D341Med (cell line): ENCODE measurements at regions not wholly inside any gene's neighbourhood (a gene's known extent, or its start where the extent isn't known, plus 50 kb on each side); places are given as distances from the start of the nearest gene placed in this dataset.
"Not testable (repeated sequence)": the region's sequence is repeated elsewhere in the genome, so short reads cannot be mapped to it uniquely, and the experiment has no call there.

Experiments
- DNase-seq: peaks from one replicate; pipeline ENCODE4 v3.0.0; 2012; ENCODE audit warnings: low spot score

DNA sequence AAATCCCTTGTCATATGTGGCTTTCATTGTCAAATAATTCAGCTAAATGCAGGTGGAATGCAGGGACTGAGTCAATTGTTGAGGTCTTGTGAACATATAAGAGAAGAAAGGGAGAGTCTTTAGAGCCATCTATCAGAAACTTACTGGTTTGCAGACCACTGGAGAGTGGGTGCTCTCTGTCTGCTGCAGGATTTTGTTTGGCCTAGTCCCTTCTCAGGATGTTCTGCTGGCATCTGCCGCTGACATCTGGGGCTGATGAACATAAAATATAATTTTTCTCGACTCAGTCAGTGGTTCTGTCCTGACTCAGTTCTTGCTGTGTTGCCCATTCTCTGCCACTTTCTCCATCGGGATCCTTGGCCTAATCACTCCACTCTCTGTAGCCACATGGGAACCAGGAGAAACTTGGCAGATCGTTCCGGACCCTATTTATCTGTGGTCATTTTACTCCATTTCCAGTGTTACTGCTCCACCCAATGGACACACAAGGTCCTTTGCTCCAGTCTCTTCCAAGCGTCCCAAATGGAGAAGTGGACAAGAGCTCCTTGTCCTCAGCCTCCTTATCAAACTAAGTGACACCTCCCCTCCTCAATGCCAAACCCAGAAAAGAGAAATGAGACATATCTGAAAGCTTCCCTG is 436.2 kb downstream of the FAT4 start:
- DNase-seq = no peak

DNA sequence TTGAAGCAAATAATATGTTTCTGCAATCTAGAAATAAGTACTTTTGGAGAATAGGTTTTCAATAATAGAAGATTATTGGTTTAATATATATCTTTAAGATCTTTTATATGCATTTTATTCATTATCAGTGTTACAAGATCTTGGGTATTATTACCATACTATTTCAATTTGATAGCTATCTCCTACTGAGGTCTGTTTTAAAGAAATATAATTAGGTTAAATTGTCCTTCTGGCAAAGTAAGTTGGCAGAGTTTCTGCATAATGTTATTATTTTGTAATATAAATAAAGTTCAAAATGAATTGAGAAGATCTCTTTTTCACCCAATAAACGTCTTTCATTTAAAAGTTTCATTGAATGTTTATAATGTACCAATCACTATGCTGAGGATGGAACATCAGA is 443.7 kb downstream of the FAT4 start:
- no peak for DNase-seq

DNA sequence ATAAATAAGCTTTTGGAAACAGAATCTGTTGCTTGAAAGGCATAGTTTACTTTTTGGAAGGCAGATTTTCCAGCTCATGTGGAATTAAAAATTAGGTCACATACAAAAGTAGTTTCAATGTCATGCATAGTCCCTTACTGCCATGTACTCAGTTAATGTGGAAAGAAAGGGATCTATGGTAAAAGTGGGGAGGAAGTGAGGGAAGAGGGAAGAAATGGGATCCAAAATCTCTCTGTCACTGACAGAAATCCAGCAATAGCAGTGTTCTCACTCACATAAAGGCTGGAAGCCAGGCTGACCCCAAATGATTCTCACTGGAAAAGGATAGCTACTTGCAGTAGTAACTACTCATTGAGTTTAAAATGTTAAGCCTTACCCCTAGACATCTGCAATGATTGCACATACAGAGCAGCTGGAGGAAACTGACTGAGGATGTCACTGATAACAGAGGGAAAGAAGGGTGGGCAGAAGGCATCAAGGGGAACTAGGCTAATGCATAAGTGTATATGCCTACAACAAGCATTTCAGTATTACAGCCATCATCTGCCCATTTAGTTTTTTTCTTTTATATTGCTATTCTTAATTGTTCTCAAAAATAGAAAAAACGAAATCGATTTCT is 445.6 kb downstream of the FAT4 start:
- no peak for DNase-seq

DNA sequence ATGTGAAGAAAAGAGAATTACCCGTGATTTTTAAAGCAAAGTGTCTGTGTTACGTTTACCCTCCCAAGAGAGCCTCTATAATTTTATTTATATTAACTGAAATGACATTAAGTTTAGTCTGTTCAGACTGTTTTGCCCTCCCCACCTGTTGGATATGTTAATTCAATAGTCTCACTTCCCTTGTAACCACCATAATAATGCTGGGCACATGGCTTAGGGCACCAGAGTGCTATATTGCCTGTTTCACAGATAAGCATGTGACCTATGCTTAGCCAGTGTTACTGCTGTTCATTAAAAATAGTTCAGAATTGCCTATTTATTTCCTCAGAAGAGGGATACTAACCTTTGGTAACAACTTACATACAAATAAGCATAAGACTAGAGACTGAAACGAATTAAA is 446.2 kb downstream of the FAT4 start:
- no peak for DNase-seq

DNA sequence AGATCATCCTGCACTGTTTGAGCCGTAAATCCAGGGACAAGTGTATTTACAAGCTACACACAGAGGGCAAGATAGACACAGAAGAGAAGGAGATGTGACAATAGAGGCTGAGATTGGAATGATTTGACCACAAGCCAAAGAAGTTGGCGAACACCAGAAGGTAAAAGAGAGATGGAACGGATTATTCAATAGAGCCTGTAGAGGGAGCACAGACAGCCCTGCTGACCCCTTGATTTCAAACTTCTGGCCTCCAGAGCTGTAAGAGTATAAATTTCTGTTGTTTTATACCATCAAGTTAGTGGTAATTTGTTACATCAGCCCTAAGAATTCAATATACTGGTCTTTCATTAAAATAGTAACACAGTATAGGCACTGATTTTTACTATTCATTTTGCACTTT is 447.8 kb downstream of the FAT4 start:
- no peak for DNase-seq

DNA sequence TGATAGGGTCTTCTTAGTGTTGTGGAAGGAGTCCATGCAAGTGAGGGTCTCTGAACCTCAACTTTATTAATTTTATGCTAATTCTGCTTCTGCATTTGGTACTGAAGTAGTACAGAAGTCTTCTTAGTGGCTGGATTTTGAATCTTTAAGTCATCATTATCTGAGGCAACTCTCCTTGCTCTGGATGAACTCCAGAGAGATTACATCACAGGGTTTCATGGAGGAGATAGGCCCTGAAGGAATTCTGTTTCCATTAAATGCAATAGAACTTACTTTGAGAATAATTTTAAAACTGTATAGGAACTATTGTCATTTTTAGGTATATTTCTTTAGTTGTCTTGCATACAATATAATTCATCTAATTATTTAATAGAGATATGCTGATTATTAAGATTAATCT is 451.2 kb downstream of the FAT4 start:
- no peak for DNase-seq

DNA sequence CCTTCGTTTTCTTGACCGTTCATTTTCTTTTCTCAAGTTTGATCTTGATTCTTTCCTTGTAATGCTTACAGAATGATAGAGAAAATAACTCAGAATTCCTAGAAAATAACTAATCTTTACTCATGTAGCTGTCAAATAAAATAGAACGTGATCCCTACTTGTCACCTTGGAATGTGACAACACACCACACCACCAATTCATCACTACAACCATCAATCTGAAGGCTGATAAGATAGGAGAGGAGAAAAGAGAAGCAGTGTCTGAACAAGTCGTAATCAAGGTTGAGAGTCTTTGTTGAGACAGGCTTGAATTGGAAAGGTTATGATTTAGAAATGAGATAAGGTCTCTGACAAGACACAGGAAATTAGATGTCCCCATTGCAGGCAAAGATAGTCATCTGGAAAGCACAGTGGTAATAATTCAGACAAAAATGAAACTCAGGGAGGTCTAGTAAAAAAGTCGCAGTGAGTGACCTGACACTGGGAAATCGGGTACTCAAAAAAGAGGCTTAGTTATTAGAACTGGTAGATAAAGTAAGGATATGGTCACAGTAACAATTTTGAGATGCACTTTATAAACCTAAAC is 456.2 kb downstream of the FAT4 start:
- no peak for DNase-seq

DNA sequence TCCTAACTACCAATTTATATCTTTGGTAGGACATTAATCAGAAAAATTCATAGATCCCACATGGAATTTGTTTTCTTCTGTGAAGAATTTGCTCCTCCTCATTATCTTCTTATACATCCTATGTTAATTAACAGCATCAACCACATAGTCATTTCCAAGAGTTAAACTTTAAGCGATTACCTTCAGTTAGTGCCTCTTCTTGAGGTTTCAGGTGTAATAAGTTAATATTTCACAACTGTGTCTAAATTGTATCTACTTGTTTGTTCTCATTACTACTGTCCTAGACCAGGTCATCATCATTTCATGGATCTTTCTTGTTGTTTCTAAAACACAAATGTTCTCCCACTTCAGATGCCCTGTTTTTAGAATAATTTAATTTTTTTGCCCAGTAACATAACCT is 457.9 kb downstream of the FAT4 start:
- DNase-seq = no peak

DNA sequence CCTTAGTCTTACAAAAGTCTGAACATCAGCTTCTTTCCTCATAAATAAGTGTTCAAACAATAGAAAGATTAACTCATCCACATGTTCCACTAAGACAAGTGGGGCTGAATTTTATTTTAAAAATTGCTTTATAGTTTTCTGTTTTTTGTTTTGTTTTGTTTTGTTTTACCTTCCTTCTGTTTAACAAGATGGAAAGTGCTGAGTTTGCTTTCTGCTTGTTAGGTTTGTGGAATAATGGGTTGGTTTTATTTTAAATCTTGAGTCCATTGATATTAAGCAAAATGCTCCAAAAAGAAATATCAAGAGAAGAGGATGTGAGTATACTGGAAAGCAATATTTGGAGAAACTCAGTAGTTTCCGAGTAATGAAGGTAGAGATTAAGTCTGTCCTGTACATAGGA is 458.7 kb downstream of the FAT4 start:
- DNase-seq = no peak

DNA sequence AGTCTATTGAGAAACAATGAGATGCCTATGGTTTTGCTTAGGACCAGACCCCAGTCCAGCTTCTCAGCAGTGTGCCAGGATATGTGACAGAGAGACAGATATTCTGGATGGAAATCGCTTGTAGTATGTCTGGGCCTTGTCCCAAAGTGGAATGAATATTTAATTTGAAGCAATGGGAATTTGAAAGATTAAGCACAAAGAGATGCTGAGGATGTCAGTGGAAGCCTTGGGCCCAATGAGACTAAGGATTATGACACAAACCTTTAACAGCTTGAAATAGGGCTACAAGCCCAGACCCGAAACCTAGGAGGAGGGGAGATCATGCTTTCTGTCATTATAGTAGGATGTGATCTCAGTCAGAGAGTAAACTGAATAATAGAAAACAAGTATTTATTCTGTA is 459.2 kb downstream of the FAT4 start:
- DNase-seq = no peak

DNA sequence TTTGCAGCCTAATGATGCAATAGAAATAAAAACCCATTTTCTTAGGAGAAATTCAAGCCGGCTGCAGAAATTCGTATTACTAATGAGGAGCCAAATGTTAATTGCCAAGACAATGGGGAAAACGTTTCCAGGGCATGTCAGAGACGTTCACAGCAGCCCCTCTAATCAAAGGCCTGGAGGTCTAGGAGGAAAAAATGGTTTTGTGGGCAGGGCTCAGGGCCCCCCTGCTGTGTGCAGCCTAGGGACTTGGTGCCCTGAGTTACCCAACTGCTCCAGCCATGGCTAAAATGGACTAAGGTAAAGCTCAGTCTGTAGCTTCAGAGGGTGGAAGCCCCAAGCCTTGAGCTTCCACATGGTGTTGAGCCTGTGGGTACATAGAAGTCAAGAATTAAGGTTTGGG is 461.4 kb downstream of the FAT4 start:
- no peak for DNase-seq

DNA sequence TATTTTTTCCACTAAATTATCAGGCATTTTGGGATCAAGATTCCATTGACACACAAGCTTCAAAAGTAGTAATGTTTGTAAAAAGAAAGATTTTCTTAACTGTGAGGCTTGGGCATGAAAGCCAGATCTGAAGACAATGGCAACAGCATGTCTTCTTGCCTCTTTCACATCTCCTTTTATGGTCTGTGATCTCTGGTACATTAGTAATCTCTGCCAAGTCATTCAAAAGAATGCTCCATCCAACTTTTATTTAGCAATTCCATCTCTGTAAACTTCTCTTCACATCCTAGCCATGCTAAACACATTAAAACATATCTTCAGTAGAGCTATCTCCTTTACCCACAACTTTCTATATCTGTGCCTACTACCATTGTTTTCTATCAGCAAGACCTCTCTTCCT is 465.4 kb downstream of the FAT4 start:
- no peak for DNase-seq

DNA sequence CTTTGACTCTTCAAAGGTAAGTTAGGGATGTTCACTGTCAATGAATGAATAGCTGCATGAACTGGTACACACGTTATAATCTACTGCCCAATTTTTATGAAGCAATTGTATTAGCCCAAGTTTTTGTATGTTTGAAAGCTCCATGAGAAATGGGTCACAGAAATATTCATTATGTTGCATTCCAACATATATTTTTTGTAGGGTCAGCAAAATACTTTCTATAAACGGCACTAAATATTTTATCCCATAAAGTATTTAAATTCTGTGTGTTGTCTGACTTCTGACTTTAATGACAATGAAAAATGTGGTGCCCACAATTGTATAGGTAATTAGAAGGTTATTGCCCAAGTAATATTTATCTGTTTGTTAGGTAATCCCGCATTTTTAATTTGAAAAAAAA is 466.0 kb downstream of the FAT4 start:
- DNase-seq = no peak

DNA sequence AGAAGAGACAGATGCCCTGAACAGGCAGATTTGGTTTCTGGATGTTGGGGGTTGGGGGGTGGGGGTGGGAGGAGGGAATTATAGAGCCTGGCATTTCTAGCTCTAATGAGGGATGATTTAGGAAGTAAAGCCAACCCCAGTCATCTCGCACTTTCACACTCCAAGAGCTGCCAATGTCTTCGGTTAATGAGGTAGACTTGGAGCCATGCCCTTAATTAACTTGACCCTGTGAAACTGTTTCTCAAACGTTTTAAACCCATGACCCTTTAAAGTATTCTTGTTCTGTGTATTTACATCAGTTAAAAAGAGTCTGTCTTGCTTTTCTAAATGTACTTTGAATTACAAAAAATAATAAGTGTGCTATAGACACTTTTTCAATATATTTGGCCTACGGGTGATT is 466.9 kb downstream of the FAT4 start:
- no peak for DNase-seq

DNA sequence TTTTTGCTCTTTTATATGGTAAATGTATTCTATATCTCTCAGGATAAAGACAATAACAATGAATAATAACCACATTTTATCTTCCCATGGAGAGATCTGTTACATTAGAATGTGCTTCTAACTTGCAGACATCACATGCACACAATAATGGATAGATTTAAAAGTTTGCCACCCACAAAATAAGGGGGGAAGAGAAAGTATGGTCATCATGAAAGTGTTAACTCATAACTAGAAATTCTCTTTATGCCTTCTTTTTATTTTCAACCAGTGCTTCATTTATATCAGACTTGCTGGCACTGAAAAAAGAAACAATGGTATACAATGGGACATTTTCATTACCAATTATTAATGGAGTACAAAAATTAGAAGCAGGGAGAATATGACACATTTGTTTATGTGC is 470.0 kb downstream of the FAT4 start:
- no peak for DNase-seq

DNA sequence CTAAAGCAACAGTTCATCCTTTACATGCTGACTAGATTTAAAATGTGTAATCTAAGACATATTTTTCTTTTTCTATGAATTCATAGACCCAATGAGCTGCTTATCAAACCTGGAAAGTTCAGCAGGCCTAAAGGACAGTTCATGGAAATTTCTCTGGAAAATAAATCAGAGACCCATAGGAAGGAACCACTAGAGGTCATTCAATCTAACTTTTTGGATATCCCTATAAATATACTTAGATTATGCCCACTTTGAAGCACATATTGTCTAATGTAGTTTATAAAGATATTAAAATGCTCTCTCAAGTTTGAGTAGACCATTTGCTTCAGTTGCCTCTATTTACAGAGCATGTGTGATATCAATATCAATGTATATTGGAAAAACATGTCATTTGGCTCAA is 473.0 kb downstream of the FAT4 start:
- DNase-seq = no peak

DNA sequence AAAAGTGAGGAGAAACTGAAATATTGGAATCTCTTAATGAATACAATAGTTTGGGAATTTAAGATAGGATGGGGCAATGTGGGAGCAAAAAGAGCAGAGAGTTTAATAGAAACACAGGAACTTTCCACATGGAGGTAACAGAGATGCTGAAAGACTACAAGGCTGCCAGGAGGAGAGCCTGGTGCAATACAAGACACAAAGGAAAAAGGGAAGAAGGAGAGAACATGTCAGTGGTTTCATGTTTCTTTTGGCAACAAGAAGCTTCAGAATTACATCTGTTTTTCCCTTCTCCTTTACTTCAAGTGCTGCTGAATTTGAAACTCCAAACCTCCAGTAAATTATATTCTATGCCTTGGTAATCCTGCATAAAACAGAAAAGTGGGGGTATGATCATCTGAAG is 474.3 kb downstream of the FAT4 start:
- DNase-seq = no peak

DNA sequence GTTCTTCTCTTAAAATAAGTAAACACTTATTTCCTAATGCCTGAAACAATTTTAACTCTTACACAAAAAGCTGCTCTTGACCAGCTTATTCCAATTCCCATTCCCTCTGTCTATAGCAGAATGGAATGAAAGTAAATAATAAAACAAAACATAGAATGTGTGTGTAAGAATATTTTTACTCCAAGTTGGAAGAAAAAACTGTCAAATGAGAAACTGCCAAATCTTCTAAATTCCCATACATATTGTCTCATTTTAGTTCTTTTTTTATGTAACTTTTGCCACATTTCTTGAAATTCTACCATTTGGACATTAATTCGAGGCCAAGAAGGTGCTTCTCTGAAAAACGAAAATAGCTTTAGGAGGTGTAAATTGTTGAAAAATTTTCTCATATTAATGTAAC is 477.1 kb downstream of the FAT4 start:
- no peak for DNase-seq

DNA sequence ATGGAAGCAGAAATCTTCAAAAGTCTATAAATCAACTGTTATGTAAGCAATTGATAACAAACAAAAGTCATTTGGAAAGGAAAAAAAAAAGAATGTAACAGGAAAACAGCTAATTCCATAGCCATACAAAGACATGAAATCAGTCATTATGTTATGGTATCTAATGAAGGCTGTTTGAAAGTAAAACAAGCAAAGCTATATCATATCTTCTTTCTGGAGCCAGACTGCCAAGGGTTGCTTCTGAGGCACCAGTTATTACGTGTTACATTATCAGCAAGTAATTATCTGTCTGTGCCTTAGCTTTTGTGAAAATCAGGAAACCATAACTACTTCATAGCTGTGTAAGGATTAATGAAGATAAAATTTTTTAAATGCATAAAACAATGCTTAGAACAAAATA is 480.2 kb downstream of the FAT4 start:
- DNase-seq = no peak

DNA sequence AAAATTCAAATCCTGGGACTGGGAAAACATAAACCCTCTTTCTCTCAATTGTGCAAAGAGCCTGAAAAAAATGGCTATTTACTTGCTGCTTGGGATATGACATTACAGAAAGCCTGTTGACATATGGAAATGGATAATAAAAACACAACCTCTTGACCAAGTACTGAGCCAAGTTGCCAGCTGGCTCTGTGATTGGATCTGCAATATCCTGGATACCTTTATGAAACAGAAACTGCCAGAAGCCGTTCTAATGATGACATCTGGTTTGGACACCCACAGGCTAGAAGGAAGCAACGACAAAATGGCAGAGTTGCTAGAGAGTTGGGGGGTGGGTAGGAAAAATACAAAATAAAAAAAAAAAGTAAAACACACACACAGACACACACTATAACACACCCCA is 481.4 kb downstream of the FAT4 start:
- DNase-seq = no peak

DNA sequence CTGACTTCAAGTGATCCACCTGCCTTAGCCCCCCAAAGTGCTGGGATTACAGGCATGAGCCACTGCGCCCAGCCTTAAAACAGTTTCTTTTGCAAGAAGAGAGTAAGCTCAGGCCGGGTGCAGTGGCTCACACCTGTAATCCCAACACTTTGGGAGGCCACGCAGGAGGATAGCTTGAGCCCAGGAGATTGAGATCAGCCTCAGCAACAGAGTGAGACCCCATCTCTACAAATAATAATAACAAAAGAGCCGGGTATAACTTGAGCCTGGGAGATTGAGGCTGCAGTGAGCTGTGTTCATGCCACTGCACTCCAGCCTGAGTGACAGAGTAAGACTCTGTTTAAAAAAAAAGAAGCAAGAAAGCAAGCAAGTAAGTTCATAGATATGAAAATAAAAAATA is 482.9 kb downstream of the FAT4 start:
- DNase-seq = not testable (repeated sequence)

DNA sequence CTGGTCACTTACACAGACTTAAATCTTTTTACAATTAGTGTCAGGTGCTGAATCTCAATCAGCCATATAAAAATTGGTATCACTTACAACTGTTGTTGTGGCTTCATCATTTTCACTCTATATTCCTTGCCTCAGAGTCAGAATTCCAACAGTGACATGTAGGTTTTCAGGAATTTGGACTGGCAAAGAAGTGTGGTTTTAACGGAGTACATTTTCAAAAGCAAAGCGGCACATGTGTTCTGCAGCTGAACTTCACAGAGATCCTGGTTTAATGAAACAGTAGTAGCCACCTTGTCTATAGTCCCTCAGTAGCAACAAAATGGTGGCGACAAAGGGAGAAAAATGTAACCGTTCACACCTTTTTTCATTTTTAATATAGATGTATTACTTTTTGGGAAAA is 486.6 kb downstream of the FAT4 start:
- DNase-seq = no peak

DNA sequence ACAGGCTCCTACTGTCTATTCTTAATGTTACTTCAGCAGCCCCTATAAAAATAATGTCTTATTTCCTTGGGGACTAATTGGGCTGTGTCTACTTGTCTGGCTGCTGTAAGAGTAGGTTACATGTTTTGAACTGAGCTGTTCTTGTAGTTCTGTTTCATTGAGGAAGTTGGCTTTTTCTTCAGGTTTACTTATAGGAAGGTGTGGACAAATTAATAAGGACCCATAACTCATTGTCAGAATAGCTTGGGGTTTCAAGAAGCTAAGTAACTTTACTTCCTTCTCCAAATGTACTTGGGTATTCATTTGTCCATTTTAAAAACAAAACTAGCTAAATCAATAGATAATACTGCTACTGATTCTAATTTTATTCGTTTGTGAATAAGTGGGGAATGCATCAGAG is 487.2 kb downstream of the FAT4 start:
- DNase-seq = no peak

DNA sequence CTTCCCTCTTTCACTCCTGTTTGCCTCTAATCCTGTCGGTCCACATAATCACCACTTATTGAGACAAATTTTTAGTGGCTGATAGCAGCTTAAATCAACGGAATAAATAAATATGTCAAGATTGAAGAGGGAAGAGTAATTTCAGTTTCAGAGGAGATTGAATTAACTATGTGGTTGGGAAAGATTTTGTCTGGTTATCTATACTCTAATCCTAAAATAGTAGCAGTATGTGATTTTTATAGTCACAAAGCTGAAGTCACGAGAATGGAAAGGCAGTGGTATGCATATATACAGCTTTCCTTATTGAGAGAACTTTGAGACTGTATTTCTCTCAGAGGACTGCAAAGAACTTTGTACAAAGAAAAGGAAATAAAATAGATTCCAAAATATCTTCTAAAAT is 493.3 kb downstream of the FAT4 start:
- DNase-seq = no peak
